MM.1S (cell line): ENCODE measurements at regions not wholly inside any gene's neighbourhood (a gene's known extent, or its start where the extent isn't known, plus 50 kb on each side); places are given as distances from the start of the nearest gene placed in this dataset.

Source experiments
- DNase-seq: peaks from one replicate; pipeline ENCODE4 v3.0.0-alpha.2; 2015
- H2AFZ ChIP-seq: fragments of 300-600 bp; sonication (generic); 2 replicates; pipeline ENCODE4 v1.6.0; 2016; ENCODE audit warnings: antibody characterized with exemption, low read length
- H3F3A ChIP-seq: fragments of 300-600 bp; sonication (generic); 2 replicates; pipeline ENCODE4 v1.6.1; 2016; ENCODE audit warnings: mild to moderate bottlenecking, antibody characterized with exemption, low read length, moderate library complexity, mixed read lengths; ENCODE audit not compliant: insufficient read depth
- H3K27ac ChIP-seq: fragments of 300-600 bp; sonication (generic); 2 replicates; pipeline ENCODE4 v1.5.1; 2016; ENCODE audit warnings: mild to moderate bottlenecking, low read length
- H3K27me3 ChIP-seq: fragments of 300-600 bp; sonication (generic); replicated peaks from 2 replicates; pipeline ENCODE4 v1.6.0; 2016; ENCODE audit warnings: low read length; ENCODE audit not compliant: insufficient read depth
- H3K36me3 ChIP-seq: fragments of 300-600 bp; sonication (generic); replicated peaks from 2 replicates; pipeline ENCODE4 v1.6.1; 2016; ENCODE audit warnings: mild to moderate bottlenecking, low read length, mixed read lengths; ENCODE audit not compliant: insufficient read depth
- H3K4me1 ChIP-seq: fragments of 300-600 bp; sonication (generic); 2 replicates; pipeline ENCODE4 v1.6.1; 2016; ENCODE audit warnings: low read length, mixed read lengths
- H3K4me2 ChIP-seq: fragments of 300-600 bp; sonication (generic); 2 replicates; pipeline ENCODE4 v1.6.0; 2016; ENCODE audit warnings: low read depth, low read length
- H3K4me3 ChIP-seq: fragments of 300-600 bp; sonication (generic); 2 replicates; pipeline ENCODE4 v1.5.1; 2016; ENCODE audit warnings: low read length, mixed read lengths
- H3K79me2 ChIP-seq: fragments of 300-600 bp; sonication (generic); 2 replicates; pipeline ENCODE4 v1.6.1; 2016; ENCODE audit warnings: mixed run types, low read length, mixed read lengths
- H3K9ac ChIP-seq: fragments of 300-600 bp; sonication (generic); 2 replicates; pipeline ENCODE4 v1.6.1; 2016; ENCODE audit warnings: low read length, mixed read lengths
- H3K9me2 ChIP-seq: fragments of 300-600 bp; sonication (generic); replicated peaks from 2 replicates; pipeline ENCODE4 v1.6.1; 2016; ENCODE audit warnings: mild to moderate bottlenecking, low read length, mixed read lengths; ENCODE audit not compliant: insufficient read depth
- H3K9me3 ChIP-seq: fragments of 300-600 bp; sonication (generic); replicated peaks from 2 replicates; pipeline ENCODE4 v1.6.1; 2016; ENCODE audit warnings: mild to moderate bottlenecking, low read length, mixed read lengths; ENCODE audit not compliant: insufficient read depth
- H4K20me1 ChIP-seq: fragments of 300-600 bp; sonication (generic); 2 replicates; pipeline ENCODE4 v1.6.1; 2016; ENCODE audit warnings: mild to moderate bottlenecking, low read length, moderate library complexity, mixed read lengths; ENCODE audit not compliant: insufficient read depth
- EZH2 ChIP-seq: fragments of 300-600 bp; sonication (generic); optimal IDR thresholded peaks from 2 replicates; pipeline ENCODE3; 2017; ENCODE audit warnings: low read depth, mild to moderate bottlenecking, antibody characterized with exemption, low read length, mixed read lengths
- EZH2phosphoT487 ChIP-seq: fragments of 300-600 bp; sonication (generic); IDR thresholded peaks from 2 replicates; pipeline ENCODE4 v1.6.1; 2018; ENCODE audit warnings: antibody characterized with exemption, low read length
- TF ChIP-seq, protein P1 (sequence below): fragments of 300-600 bp; sonication (generic); IDR thresholded peaks from 2 replicates; pipeline ENCODE4 v1.5.1; 2016; ENCODE audit warnings: antibody characterized with exemption, low read length, mixed read lengths

DNA sequence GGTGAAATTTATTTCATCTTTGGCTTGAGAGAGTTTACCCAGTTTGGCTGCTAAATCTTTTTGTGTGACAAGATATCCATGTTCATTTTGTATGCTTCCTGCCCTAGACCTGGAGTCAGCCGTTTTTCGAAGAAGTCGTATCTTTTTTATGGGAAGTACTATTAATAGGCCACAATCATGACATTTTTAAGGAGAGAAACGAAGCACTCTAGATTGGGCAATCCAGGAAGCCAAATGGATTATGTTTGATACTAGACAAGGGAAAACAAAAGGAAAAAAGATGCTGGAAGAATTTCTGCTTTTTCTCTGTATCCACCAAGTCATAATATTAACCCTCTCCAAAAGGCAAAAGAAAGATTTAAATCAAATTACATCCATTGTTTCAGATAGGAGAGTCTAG, 214.6 kb downstream of the HDGFL1 start:
- no peak overlapping the region for H3K9ac ChIP-seq
- TF ChIP-seq, protein P1, sequence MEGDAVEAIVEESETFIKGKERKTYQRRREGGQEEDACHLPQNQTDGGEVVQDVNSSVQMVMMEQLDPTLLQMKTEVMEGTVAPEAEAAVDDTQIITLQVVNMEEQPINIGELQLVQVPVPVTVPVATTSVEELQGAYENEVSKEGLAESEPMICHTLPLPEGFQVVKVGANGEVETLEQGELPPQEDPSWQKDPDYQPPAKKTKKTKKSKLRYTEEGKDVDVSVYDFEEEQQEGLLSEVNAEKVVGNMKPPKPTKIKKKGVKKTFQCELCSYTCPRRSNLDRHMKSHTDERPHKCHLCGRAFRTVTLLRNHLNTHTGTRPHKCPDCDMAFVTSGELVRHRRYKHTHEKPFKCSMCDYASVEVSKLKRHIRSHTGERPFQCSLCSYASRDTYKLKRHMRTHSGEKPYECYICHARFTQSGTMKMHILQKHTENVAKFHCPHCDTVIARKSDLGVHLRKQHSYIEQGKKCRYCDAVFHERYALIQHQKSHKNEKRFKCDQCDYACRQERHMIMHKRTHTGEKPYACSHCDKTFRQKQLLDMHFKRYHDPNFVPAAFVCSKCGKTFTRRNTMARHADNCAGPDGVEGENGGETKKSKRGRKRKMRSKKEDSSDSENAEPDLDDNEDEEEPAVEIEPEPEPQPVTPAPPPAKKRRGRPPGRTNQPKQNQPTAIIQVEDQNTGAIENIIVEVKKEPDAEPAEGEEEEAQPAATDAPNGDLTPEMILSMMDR: no peak
- no peak for TF ChIP-seq EZH2phosphoT487
- TF ChIP-seq EZH2: no peak
- no peaks in the 10 kb centered on the region for H3K9me3 ChIP-seq
- no peaks in the 10 kb centered on the region for H3K4me1 ChIP-seq
- no peaks in the 10 kb centered on the region for H4K20me1 ChIP-seq
- H3K4me2 ChIP-seq: no peak overlapping the region
- no peak overlapping the region for H2AFZ ChIP-seq
- H3K27me3 ChIP-seq: no peaks in the 10 kb centered on the region
- H3K36me3 ChIP-seq: no peaks in the 10 kb centered on the region
- H3F3A ChIP-seq: no peaks in the 10 kb centered on the region
- no peak overlapping the region for H3K27ac ChIP-seq
- H3K79me2 ChIP-seq: no peaks in the 10 kb centered on the region
- DNase-seq: no peak
- no peaks in the 10 kb centered on the region for H3K9me2 ChIP-seq
- H3K4me3 ChIP-seq: no peak overlapping the region

DNA sequence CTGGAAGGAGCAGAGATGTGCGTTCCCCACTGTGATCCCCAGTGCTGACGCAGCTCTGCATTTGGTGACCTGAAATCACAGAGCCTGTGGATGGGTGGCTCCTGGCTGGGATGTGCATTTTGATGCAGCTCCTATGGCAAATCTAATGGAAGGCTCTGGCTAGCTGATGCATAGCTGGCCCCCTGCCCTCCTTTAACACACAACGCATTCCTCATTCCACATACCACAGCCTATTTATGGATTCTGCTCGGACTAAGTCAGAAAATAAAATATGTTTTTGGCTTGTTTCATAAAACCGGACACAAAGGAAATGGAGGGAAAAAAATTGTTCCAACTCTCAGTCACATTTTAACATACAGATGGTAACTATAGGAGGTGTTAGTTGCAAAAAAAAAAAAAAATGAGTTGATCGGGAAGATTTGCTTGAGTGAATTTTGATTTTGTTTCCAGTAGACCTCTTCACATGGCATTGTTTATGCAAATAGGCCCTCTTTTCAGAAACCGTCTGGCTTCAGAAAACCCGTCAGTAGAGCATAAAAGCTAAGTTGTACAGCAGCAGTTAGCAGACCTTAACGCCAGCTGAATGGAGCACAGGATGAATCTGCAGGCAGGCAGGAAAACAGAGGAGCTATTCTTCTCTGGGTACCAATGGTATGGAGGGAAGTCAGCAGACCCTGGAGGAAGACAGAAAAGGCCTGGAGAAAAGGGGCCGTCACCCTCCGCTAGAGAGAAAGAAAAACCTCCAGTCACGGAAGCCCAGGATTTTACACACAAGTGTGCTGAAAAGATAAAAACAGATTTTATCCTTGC, 215.4 kb downstream of the HDGFL1 start:
- no peaks in the 10 kb centered on the region for H3K27me3 ChIP-seq
- H3K27ac ChIP-seq: no peak overlapping the region
- TF ChIP-seq EZH2phosphoT487: no peak
- TF ChIP-seq EZH2: no peak
- TF ChIP-seq, protein P1: no peak
- H3F3A ChIP-seq: no peaks in the 10 kb centered on the region
- DNase-seq: no peak
- no peaks in the 10 kb centered on the region for H3K9me3 ChIP-seq
- no peaks in the 10 kb centered on the region for H4K20me1 ChIP-seq
- H3K36me3 ChIP-seq: no peaks in the 10 kb centered on the region
- no peak overlapping the region for H2AFZ ChIP-seq
- H3K79me2 ChIP-seq: no peaks in the 10 kb centered on the region
- H3K4me2 ChIP-seq: no peak overlapping the region
- no peaks in the 10 kb centered on the region for H3K4me1 ChIP-seq
- no peaks in the 10 kb centered on the region for H3K9me2 ChIP-seq
- H3K4me3 ChIP-seq: no peak overlapping the region
- H3K9ac ChIP-seq: no peak overlapping the region

DNA sequence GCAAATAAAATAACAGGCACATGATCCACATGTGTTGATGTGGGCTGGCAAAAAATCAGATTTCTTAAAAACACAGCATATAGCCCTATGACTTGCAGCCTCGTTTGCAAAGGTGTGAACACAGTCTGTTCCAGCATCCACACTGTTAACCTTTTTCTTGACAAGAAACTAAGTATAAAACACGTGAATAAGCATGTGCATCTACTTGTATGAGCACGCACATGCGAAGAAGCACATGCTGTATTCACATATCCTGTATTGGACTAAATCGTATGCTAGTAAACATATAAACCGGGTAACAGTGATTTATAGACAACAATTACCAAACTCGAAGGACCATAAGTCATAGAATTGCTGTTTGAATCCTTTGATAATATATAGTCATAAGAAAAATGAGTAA, 218.7 kb downstream of the HDGFL1 start:
- H3K4me3 ChIP-seq: no peak overlapping the region
- no peak overlapping the region for H3K27ac ChIP-seq
- no peaks in the 10 kb centered on the region for H3F3A ChIP-seq
- no peak overlapping the region for H2AFZ ChIP-seq
- H3K79me2 ChIP-seq: no peaks in the 10 kb centered on the region
- DNase-seq: no peak
- H3K4me2 ChIP-seq: no peak overlapping the region
- no peaks in the 10 kb centered on the region for H3K27me3 ChIP-seq
- no peaks in the 10 kb centered on the region for H4K20me1 ChIP-seq
- H3K4me1 ChIP-seq: no peaks in the 10 kb centered on the region
- H3K9me2 ChIP-seq: no peaks in the 10 kb centered on the region
- H3K9ac ChIP-seq: no peak overlapping the region
- H3K36me3 ChIP-seq: no peaks in the 10 kb centered on the region
- TF ChIP-seq EZH2 (no peak), EZH2phosphoT487 (no peak)
- TF ChIP-seq, protein P1: no peak
- no peaks in the 10 kb centered on the region for H3K9me3 ChIP-seq
